Caco-2 (cell line): ENCODE measurements at regions not wholly inside any gene's neighbourhood (a gene's known extent, or its start where the extent isn't known, plus 50 kb on each side); places are given as distances from the start of the nearest gene placed in this dataset.

Source experiments
- BruUV-seq: library from RNA; stranded (reverse); fragments of 400-500 nt; replicated peaks from 2 replicates; lab custom pipeline; 2021; lab: Mats Ljungman, UMichigan
- CTCF ChIA-PET: fragments of 300-600 bp; sonication (Branson Sonifier 250); formaldehyde crosslinking; loops from one replicate; lab custom pipeline; 2022; ENCODE audit warnings: antibody characterized with exemption; lab: Charles Lee
- POLR2A ChIA-PET: fragments of 300-600 bp; sonication (Branson Sonifier 250); formaldehyde crosslinking; loops from one replicate; lab custom pipeline; 2022; ENCODE audit warnings: antibody characterized with exemption; lab: Charles Lee
- DNase-seq, 2 experiments: peaks; one replicate each; pipeline versions ENCODE4 v3.0.0 to v3.0.0-alpha.2; 2020 to 2022
- H3K27me3 ChIP-seq: replicated peaks from 2 replicates; pipeline ENCODE4 v1.6.0; 2011; ENCODE audit warnings: low read length; ENCODE audit not compliant: control insufficient read depth, insufficient read depth
- H3K36me3 ChIP-seq: 2 replicates; pipeline ENCODE4 v1.5.1; 2011; ENCODE audit warnings: low read length; ENCODE audit not compliant: control insufficient read depth, insufficient read depth
- H3K4me1 ChIP-seq: fragments of 250-450 bp; sonication (Bioruptor Pico); 2 replicates; pipeline ENCODE4 v1.5.1; 2020; ENCODE audit warnings: mild to moderate bottlenecking
- H3K4me3 ChIP-seq: 2 replicates; pipeline ENCODE4 v1.5.1; 2011; ENCODE audit warnings: low read depth, mild to moderate bottlenecking, control low read depth, low read length
- H3K9me3 ChIP-seq: fragments of 250-450 bp; sonication (Bioruptor Pico); 2 replicates; pipeline ENCODE4 v1.5.1; 2020; ENCODE audit warnings: mild to moderate bottlenecking, moderate library complexity
- H3K27ac Mint-ChIP-seq: one replicate; pipeline ENCODE4 v1.8.0; 2022; ENCODE audit warnings: mixed read lengths; ENCODE audit not compliant: unreplicated experiment
- H3K27me3 Mint-ChIP-seq: one replicate; pipeline ENCODE4 v1.8.0; 2022; ENCODE audit warnings: mixed read lengths; ENCODE audit not compliant: insufficient read depth, unreplicated experiment
- H3K36me3 Mint-ChIP-seq: one replicate; pipeline ENCODE4 v1.8.0; 2022; ENCODE audit warnings: mild to moderate bottlenecking, mixed read lengths; ENCODE audit not compliant: insufficient read depth, unreplicated experiment
- H3K4me1 Mint-ChIP-seq: one replicate; pipeline ENCODE4 v1.8.0; 2022; ENCODE audit warnings: low read depth, mixed read lengths; ENCODE audit not compliant: unreplicated experiment
- H3K4me3 Mint-ChIP-seq: one replicate; pipeline ENCODE4 v1.8.0; 2022; ENCODE audit warnings: mild to moderate bottlenecking, moderate library complexity, mixed read lengths; ENCODE audit not compliant: unreplicated experiment
- H3K9me3 Mint-ChIP-seq: one replicate; pipeline ENCODE4 v1.8.0; 2022; ENCODE audit warnings: mixed read lengths; ENCODE audit not compliant: unreplicated experiment
- intact Hi-C: fragments of 100-400 bp; cut with micrococcal nuclease; formaldehyde crosslinking; loops from one replicate; pipeline ENCODE4 v1.10.0; 2022; ENCODE audit not compliant: unreplicated experiment
- TF ChIP-seq, protein P1 (sequence below), 2 experiments: fragments of 200-600 bp in 1 of 2; IDR thresholded peaks; 1 replicate in 1 of 2; 2 replicates in 1 of 2; pipeline versions ENCODE4 v1.5.1 to v1.8.0; 2011 to 2022; ENCODE audit warnings: antibody characterized with exemption in 1 of 2, control low read depth in 1 of 2, inconsistent platforms in 1 of 2, low read depth in 1 of 2, low read length in 1 of 2, mild to moderate bottlenecking in 1 of 2, moderate library complexity in 1 of 2; ENCODE audit not compliant: insufficient read depth in 1 of 2, severe bottlenecking in 1 of 2, unreplicated experiment in 1 of 2

DNA sequence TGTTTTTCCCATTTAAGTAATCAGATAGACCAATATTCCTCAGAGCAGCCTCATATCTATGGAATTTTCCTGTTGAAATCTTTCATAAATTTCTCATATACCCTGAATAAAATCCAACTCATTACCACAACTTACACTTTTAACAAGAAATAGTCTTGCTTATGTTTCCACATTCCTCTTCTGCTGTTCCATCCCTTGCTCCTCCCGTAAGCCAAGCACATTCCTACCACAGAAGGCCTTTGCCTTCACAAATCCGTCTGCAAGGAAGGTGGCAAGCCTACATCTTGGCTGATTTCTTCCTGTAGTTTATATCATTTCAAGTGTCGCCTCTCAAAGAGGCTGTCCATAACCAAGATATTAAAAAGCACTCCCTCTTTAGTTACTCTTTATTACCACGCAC is 127.7 kb downstream of the C12orf50 start:
- Histone ChIP-seq H3K9me3 (no peaks in the 10 kb centered on the region), H3K4me3 (no peak overlapping the region), H3K27me3 (no peaks in the 10 kb centered on the region), H3K36me3 (no peaks in the 10 kb centered on the region), H3K4me1 (no peaks in the 10 kb centered on the region)
- ChIA-PET POLR2A (no interaction called here), CTCF (no interaction called here)
- no peak overlapping the region for H3K27ac Mint-ChIP-seq
- H3K36me3 Mint-ChIP-seq: no peaks in the 10 kb centered on the region
- no peak for DNase-seq
- H3K9me3 Mint-ChIP-seq: no peaks in the 10 kb centered on the region
- BruUV-seq: no TSS peak
- no peak overlapping the region for H3K4me3 Mint-ChIP-seq
- H3K27me3 Mint-ChIP-seq: no peaks in the 10 kb centered on the region
- intact Hi-C loops: no loop called here
- H3K4me1 Mint-ChIP-seq: no peaks in the 10 kb centered on the region
- TF ChIP-seq, protein P1, sequence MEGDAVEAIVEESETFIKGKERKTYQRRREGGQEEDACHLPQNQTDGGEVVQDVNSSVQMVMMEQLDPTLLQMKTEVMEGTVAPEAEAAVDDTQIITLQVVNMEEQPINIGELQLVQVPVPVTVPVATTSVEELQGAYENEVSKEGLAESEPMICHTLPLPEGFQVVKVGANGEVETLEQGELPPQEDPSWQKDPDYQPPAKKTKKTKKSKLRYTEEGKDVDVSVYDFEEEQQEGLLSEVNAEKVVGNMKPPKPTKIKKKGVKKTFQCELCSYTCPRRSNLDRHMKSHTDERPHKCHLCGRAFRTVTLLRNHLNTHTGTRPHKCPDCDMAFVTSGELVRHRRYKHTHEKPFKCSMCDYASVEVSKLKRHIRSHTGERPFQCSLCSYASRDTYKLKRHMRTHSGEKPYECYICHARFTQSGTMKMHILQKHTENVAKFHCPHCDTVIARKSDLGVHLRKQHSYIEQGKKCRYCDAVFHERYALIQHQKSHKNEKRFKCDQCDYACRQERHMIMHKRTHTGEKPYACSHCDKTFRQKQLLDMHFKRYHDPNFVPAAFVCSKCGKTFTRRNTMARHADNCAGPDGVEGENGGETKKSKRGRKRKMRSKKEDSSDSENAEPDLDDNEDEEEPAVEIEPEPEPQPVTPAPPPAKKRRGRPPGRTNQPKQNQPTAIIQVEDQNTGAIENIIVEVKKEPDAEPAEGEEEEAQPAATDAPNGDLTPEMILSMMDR (IDR thresholded peaks at IDR 0.05; ENCODE audit: insufficient read depth in 1 of 2, low read depth in 1 of 2, low read length in 1 of 2, severe bottlenecking in 1 of 2, unreplicated experiment in 1 of 2): no peak

DNA sequence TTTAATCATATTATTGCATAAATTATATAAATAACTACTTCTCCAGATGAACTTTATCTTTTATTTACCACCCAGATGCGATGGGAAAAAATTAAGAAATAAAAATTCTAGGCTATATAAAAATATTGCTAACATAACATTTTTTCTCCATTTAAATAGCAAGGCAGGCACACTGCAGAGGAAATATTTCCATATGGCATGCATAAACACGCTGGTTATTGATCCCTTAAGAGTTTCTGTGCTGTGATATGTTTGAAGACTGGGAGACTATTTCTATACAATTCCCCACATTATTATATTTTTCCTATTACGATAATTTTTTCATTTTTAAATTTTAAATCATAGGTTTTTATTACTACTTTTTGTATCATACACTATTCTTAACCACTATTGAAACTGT is 131.5 kb downstream of the C12orf50 start:
- no peaks in the 10 kb centered on the region for H3K4me1 Mint-ChIP-seq
- Histone ChIP-seq H3K4me1 (no peaks in the 10 kb centered on the region), H3K9me3 (no peaks in the 10 kb centered on the region), H3K4me3 (no peak overlapping the region), H3K36me3 (no peaks in the 10 kb centered on the region), H3K27me3 (no peaks in the 10 kb centered on the region)
- no peak overlapping the region for H3K27ac Mint-ChIP-seq
- no peak for DNase-seq
- TF ChIP-seq, protein P1 (IDR thresholded peaks at IDR 0.05; ENCODE audit: insufficient read depth in 1 of 2, low read depth in 1 of 2, low read length in 1 of 2, severe bottlenecking in 1 of 2, unreplicated experiment in 1 of 2): no peak
- CTCF ChIA-PET: no interaction called here
- intact Hi-C loops: no loop called here
- no TSS peak for BruUV-seq
- POLR2A ChIA-PET: no interaction called here
- no peak overlapping the region for H3K4me3 Mint-ChIP-seq
- no peaks in the 10 kb centered on the region for H3K27me3 Mint-ChIP-seq
- no peaks in the 10 kb centered on the region for H3K36me3 Mint-ChIP-seq
- H3K9me3 Mint-ChIP-seq: peaks cover 14% of the 10 kb centered on the region

DNA sequence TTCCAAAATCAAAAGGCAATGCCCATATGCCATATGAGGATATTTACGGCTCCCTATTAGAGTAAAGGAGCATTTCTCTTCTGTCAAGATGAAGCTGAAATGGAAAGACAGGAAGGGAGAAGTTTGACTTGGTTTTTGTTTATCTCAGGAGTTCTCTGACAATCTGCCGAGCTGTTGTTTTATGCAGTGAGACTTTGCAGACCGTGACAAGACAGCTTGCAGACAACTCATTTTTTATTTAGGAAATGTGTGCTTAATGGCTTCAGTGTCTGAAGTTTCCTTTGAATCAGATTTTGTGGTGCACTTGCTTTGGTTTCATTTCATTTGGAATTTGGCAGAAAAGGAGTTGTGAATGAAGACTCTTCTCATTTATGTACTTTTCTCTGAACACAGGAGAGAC is 145.4 kb downstream of the C12orf50 start:
- intact Hi-C loops: no loop called here
- CTCF ChIA-PET: no interaction called here
- no peak overlapping the region for H3K27ac Mint-ChIP-seq

More for the DNA sequence above, 145.4 kb downstream of the C12orf50 start:
- no peaks in the 10 kb centered on the region for H3K36me3 Mint-ChIP-seq
- BruUV-seq: no TSS peak
- no peaks in the 10 kb centered on the region for H3K36me3 ChIP-seq
- no peaks in the 10 kb centered on the region for H3K4me1 Mint-ChIP-seq
- no peak overlapping the region for H3K4me3 Mint-ChIP-seq
- no peaks in the 10 kb centered on the region for H3K9me3 Mint-ChIP-seq
- H3K27me3 Mint-ChIP-seq: no peaks in the 10 kb centered on the region
- no peaks in the 10 kb centered on the region for H3K27me3 ChIP-seq
- no peak for DNase-seq
- TF ChIP-seq, protein P1 (IDR thresholded peaks at IDR 0.05; ENCODE audit: insufficient read depth in 1 of 2, low read depth in 1 of 2, low read length in 1 of 2, severe bottlenecking in 1 of 2, unreplicated experiment in 1 of 2): no peak
- H3K4me1 ChIP-seq: no peaks in the 10 kb centered on the region
- no peaks in the 10 kb centered on the region for H3K9me3 ChIP-seq
- no peak overlapping the region for H3K4me3 ChIP-seq
- POLR2A ChIA-PET: no interaction called here
